MCF 10A (cell line): ENCODE measurements at regions not wholly inside any gene's neighbourhood (a gene's known extent, or its start where the extent isn't known, plus 50 kb on each side); places are given as distances from the start of the nearest gene placed in this dataset.

Experiments
- BruUV-seq: library from RNA; stranded (reverse); fragments of 400-500 nt; replicated peaks from 2 replicates; lab custom pipeline; 2021; lab: Mats Ljungman, UMichigan
- CTCF ChIA-PET: fragments of 300-600 bp; sonication (Branson Sonifier 250); formaldehyde crosslinking; extraction: SDS; loops from one replicate; lab custom pipeline; 2021; ENCODE audit warnings: antibody characterized with exemption, inconsistent platforms; lab: Yijun Ruan, JAX
- POLR2A ChIA-PET: fragments of 300-600, 350-650 bp; sonication (Branson Sonifier 250); formaldehyde crosslinking; extraction: SDS; loops from one replicate; lab custom pipeline; 2020; ENCODE audit warnings: antibody characterized with exemption, inconsistent platforms; lab: Yijun Ruan, JAX
- DNase-seq: peaks from one replicate; pipeline ENCODE4 v3.0.0-alpha.2; 2018; ENCODE audit not compliant: unreplicated experiment
- H3K27ac Mint-ChIP-seq: one replicate; pipeline ENCODE4 v1.8.0; 2022; ENCODE audit warnings: mild to moderate bottlenecking, low read depth, mixed read lengths; ENCODE audit not compliant: unreplicated experiment
- H3K27me3 Mint-ChIP-seq: one replicate; pipeline ENCODE4 v1.8.0; 2022; ENCODE audit warnings: mixed read lengths; ENCODE audit not compliant: insufficient read depth, unreplicated experiment
- H3K36me3 Mint-ChIP-seq: one replicate; pipeline ENCODE4 v1.8.0; 2022; ENCODE audit warnings: mild to moderate bottlenecking, moderate library complexity, mixed read lengths; ENCODE audit not compliant: insufficient read depth, unreplicated experiment
- H3K4me1 Mint-ChIP-seq: one replicate; pipeline ENCODE4 v1.8.0; 2022; ENCODE audit warnings: mixed read lengths; ENCODE audit not compliant: insufficient read depth, unreplicated experiment
- H3K4me3 Mint-ChIP-seq: one replicate; pipeline ENCODE4 v1.8.0; 2022; ENCODE audit warnings: mild to moderate bottlenecking, moderate library complexity, mixed read lengths; ENCODE audit not compliant: unreplicated experiment
- H3K9me3 Mint-ChIP-seq: one replicate; pipeline ENCODE4 v1.8.0; 2022; ENCODE audit warnings: mixed read lengths; ENCODE audit not compliant: unreplicated experiment
- CTCF ChIP-seq: fragments of 200-600 bp; IDR thresholded peaks from one replicate; pipeline ENCODE4 v1.8.0; 2022; ENCODE audit warnings: antibody characterized with exemption, mild to moderate bottlenecking; ENCODE audit not compliant: unreplicated experiment
- intact Hi-C: fragments of 100-400 bp; cut with micrococcal nuclease; formaldehyde crosslinking; loops from 2 replicates; pipeline ENCODE4 v1.14.1; 2022

- Mint-ChIP-seq H3K27me3 (peaks cover 19% of the 10 kb centered on the region), H3K4me3 (no peak overlapping the region), H3K9me3 (no peaks in the 10 kb centered on the region), H3K36me3 (no peaks in the 10 kb centered on the region), H3K27ac (no peak overlapping the region), H3K4me1 (no peaks in the 10 kb centered on the region)
- ChIA-PET CTCF (interaction anchor here (0.6 kb wide), 1 partner anchor 20 kb away, joined by 3 read pairs; no protein-coding TSS in a partner anchor), POLR2A (no interaction called here)
- no peak for TF ChIP-seq CTCF
- DNase-seq = no peak
- intact Hi-C loops = no loop called here
- BruUV-seq = no TSS peak
Observed at GRCh38 chr7:13457790-13458189, 531.7 kb downstream of the ETV1 start.

GRCh38 chr7:13466874-13467547, 522.5 kb downstream of the ETV1 start:
- intact Hi-C loops = no loop called here
- no peak overlapping the region for H3K27ac Mint-ChIP-seq
- no peak overlapping the region for H3K4me3 Mint-ChIP-seq
- no peak for TF ChIP-seq CTCF
- ChIA-PET CTCF (no interaction called here), POLR2A (no interaction called here)
- H3K27me3 Mint-ChIP-seq = peaks cover 50% of the 10 kb centered on the region
- H3K4me1 Mint-ChIP-seq = no peaks in the 10 kb centered on the region
- H3K9me3 Mint-ChIP-seq = no peaks in the 10 kb centered on the region
- no TSS peak for BruUV-seq
- H3K36me3 Mint-ChIP-seq = no peaks in the 10 kb centered on the region
- no peak for DNase-seq

- POLR2A ChIA-PET = no interaction called here
- no peak overlapping the region for H3K27ac Mint-ChIP-seq
- no peak for TF ChIP-seq CTCF
- H3K4me1 Mint-ChIP-seq = no peaks in the 10 kb centered on the region
- H3K9me3 Mint-ChIP-seq = no peaks in the 10 kb centered on the region
- BruUV-seq = no TSS peak
- intact Hi-C loops = loop anchor here (1.0 kb wide), 1 partner anchor 980 kb away; no protein-coding TSS in a partner anchor
- peaks cover 4% of the 10 kb centered on the region for H3K27me3 Mint-ChIP-seq
- peak; percentile 6 for DNase-seq
- H3K36me3 Mint-ChIP-seq = no peaks in the 10 kb centered on the region
- CTCF ChIA-PET = interaction anchor here (0.7 kb wide), 1 partner anchor 195 kb away, joined by 3 read pairs; no protein-coding TSS in a partner anchor
- H3K4me3 Mint-ChIP-seq = no peak overlapping the region
Observed at GRCh38 chr7:13476881-13477444, 512.5 kb downstream of the ETV1 start.

- intact Hi-C loops = no loop called here
- H3K36me3 Mint-ChIP-seq = no peaks in the 10 kb centered on the region
- H3K27ac Mint-ChIP-seq = no peak overlapping the region
- H3K9me3 Mint-ChIP-seq = no peaks in the 10 kb centered on the region
- H3K4me1 Mint-ChIP-seq = no peaks in the 10 kb centered on the region
- H3K4me3 Mint-ChIP-seq = no peak overlapping the region
- H3K27me3 Mint-ChIP-seq = no peaks in the 10 kb centered on the region
- CTCF ChIA-PET = interaction anchor here (0.6 to 1.0 kb wide), 3 partner anchors 16 to 210 kb away, joined by 3 to 5 read pairs (median 3); no protein-coding TSS in a partner anchor
- TF ChIP-seq CTCF = no peak
- no peak for DNase-seq
- POLR2A ChIA-PET = no interaction called here
- BruUV-seq = no TSS peak
Observed at GRCh38 chr7:13489386-13489785, 500.1 kb downstream of the ETV1 start.
